GM12878 (cell line): ENCODE measurements at regions not wholly inside any gene's neighbourhood (a gene's known extent, or its start where the extent isn't known, plus 50 kb on each side); places are given as distances from the start of the nearest gene placed in this dataset.

Experiments
- CREB1 ChIP-seq: IDR thresholded peaks from 2 replicates; pipeline ENCODE4 v1.6.1; 2012; ENCODE audit warnings: low read depth, mild to moderate bottlenecking, inconsistent platforms
- ETV6 ChIP-seq, 2 experiments: fragments of 450-650 bp in 1 of 2; IDR thresholded peaks in 1 of 2; conservative IDR thresholded peaks in 1 of 2; 2 replicates each; pipeline ENCODE4 v1.6.1; 2014; ENCODE audit warnings: antibody characterized with exemption in 1 of 2, borderline replicate concordance in 1 of 2, low read depth in 1 of 2, mild to moderate bottlenecking in 1 of 2, moderate library complexity in 1 of 2
- GATAD2B ChIP-seq: fragments of 450-650 bp; conservative IDR thresholded peaks from 2 replicates; pipeline ENCODE4 v1.6.1; 2017; ENCODE audit warnings: low read depth, mild to moderate bottlenecking, moderate library complexity
- NFXL1 ChIP-seq: fragments of 450-650 bp; IDR thresholded peaks from 2 replicates; pipeline ENCODE4 v1.6.1; 2017; ENCODE audit warnings: antibody characterized with exemption, mild to moderate bottlenecking, borderline replicate concordance
- NFYB ChIP-seq: IDR thresholded peaks from 2 replicates; pipeline ENCODE4 v1.6.1; 2011; ENCODE audit warnings: low read depth, mild to moderate bottlenecking, low read length, improper control_type of control experiment, moderate library complexity; ENCODE audit not compliant: insufficient read depth
- TAF1 ChIP-seq: IDR thresholded peaks from 2 replicates; pipeline ENCODE4 v1.6.1; 2011; ENCODE audit warnings: mild to moderate bottlenecking, low read depth, low read length, borderline replicate concordance
- ZNF687 ChIP-seq: fragments of 450-650 bp; IDR thresholded peaks from 2 replicates; pipeline ENCODE4 v1.6.1; 2017; ENCODE audit warnings: mild to moderate bottlenecking, moderate library complexity
- TF ChIP-seq, protein P1 (sequence below): IDR thresholded peaks from 2 replicates; pipeline ENCODE4 v1.6.1; 2012; ENCODE audit warnings: low read length, inconsistent platforms

- no peak for TF ChIP-seq ZNF687
- TF ChIP-seq CREB1, result no peak
- TF ChIP-seq, protein P1, sequence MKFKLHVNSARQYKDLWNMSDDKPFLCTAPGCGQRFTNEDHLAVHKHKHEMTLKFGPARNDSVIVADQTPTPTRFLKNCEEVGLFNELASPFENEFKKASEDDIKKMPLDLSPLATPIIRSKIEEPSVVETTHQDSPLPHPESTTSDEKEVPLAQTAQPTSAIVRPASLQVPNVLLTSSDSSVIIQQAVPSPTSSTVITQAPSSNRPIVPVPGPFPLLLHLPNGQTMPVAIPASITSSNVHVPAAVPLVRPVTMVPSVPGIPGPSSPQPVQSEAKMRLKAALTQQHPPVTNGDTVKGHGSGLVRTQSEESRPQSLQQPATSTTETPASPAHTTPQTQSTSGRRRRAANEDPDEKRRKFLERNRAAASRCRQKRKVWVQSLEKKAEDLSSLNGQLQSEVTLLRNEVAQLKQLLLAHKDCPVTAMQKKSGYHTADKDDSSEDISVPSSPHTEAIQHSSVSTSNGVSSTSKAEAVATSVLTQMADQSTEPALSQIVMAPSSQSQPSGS, result 0 out of 2 replicates have a peak, but pooled peaks have one; percentile 17
- TF ChIP-seq NFYB, result no peak
- no peak for TF ChIP-seq NFXL1
- no peak for TF ChIP-seq ETV6 (conservative IDR thresholded peaks at IDR 0.05 in 1 of 2, IDR thresholded peaks at IDR 0.05 in 1 of 2; ENCODE audit: borderline replicate concordance in 1 of 2, low read depth in 1 of 2)
- no peak for TF ChIP-seq TAF1
- 0 out of 2 replicates have a peak, but pooled peaks have one; percentile 20 for TF ChIP-seq GATAD2B
Measured at GRCh38 chr2:176997792-176998169, 214.8 kb upstream of the HNRNPA3 start (continued).
